Colonic mucosa (tissue), 4 donors: ENCODE measurements at regions not wholly inside any gene's neighbourhood (a gene's known extent, or its start where the extent isn't known, plus 50 kb on each side); places are given as distances from the start of the nearest gene placed in this dataset.

Experiments
- DNase-seq: peaks from one replicate; pipeline ENCODE4 v3.0.0-alpha.2; 2020
- H3K27ac ChIP-seq: fragments of 200-600 bp; one replicate; pipeline ENCODE4 v1.8.0; 2021
- H3K27me3 ChIP-seq: fragments of 200-600 bp; one replicate; pipeline ENCODE4 v1.8.0; 2021
- H3K36me3 ChIP-seq: fragments of 200-600 bp; one replicate; pipeline ENCODE4 v1.8.0; 2021
- H3K4me1 ChIP-seq: fragments of 200-600 bp; one replicate; pipeline ENCODE4 v1.8.0; 2021; ENCODE audit warnings: mild to moderate bottlenecking
- H3K4me3 ChIP-seq: fragments of 200-600 bp; one replicate; pipeline ENCODE4 v1.8.0; 2021
- H3K9ac ChIP-seq, 2 donors: one replicate each; pipeline ENCODE4 v1.7.0; 2013; ENCODE audit warnings: control low read depth in 2 of 2, low read depth in 2 of 2, low read length in 2 of 2
- H3K9me3 ChIP-seq: fragments of 200-600 bp; one replicate; pipeline ENCODE4 v1.8.0; 2021
- intact Hi-C: fragments of 100-400 bp; cut with DNase I; formaldehyde crosslinking; loops from one replicate; pipeline ENCODE4 v1.14.1; 2022
- TF ChIP-seq, protein P1 (sequence below): fragments of 200-600 bp; IDR thresholded peaks from one replicate; pipeline ENCODE4 v1.8.0; 2022; ENCODE audit warnings: antibody characterized with exemption, mild to moderate bottlenecking
- donor health status: healthy.
- donor health status: DM: no; HTN: no; CAD: no.
- donor health status: DM: no; HTN: no; CAD: no.

GRCh38 chr3:110184536-110184935 lies 847.2 kb upstream of the DPPA4 start:
- intact Hi-C loops: no loop called here
- Histone ChIP-seq H3K9me3 (no peaks in the 10 kb centered on the region), H3K4me1 (no peaks in the 10 kb centered on the region), H3K4me3 (no peak overlapping the region), H3K36me3 (no peaks in the 10 kb centered on the region), H3K9ac (no peak overlapping the region), H3K27ac (no peak overlapping the region), H3K27me3 (no peaks in the 10 kb centered on the region)
- DNase-seq: no peak
- TF ChIP-seq, protein P1, sequence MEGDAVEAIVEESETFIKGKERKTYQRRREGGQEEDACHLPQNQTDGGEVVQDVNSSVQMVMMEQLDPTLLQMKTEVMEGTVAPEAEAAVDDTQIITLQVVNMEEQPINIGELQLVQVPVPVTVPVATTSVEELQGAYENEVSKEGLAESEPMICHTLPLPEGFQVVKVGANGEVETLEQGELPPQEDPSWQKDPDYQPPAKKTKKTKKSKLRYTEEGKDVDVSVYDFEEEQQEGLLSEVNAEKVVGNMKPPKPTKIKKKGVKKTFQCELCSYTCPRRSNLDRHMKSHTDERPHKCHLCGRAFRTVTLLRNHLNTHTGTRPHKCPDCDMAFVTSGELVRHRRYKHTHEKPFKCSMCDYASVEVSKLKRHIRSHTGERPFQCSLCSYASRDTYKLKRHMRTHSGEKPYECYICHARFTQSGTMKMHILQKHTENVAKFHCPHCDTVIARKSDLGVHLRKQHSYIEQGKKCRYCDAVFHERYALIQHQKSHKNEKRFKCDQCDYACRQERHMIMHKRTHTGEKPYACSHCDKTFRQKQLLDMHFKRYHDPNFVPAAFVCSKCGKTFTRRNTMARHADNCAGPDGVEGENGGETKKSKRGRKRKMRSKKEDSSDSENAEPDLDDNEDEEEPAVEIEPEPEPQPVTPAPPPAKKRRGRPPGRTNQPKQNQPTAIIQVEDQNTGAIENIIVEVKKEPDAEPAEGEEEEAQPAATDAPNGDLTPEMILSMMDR: no peak

- Histone ChIP-seq H3K27me3 (no peaks in the 10 kb centered on the region), H3K9me3 (no peaks in the 10 kb centered on the region), H3K4me1 (no peaks in the 10 kb centered on the region), H3K9ac (no peak overlapping the region), H3K36me3 (no peaks in the 10 kb centered on the region), H3K27ac (no peak overlapping the region), H3K4me3 (no peak overlapping the region)
- DNase-seq: no peak
- intact Hi-C loops: no loop called here
- TF ChIP-seq, protein P1: no peak
Observed at GRCh38 chr3:110193074-110193473, 855.7 kb upstream of the DPPA4 start.

GRCh38 chr3:110198717-110199587 lies 861.6 kb upstream of the DPPA4 start:
- Histone ChIP-seq H3K27ac (no peak overlapping the region), H3K36me3 (no peaks in the 10 kb centered on the region), H3K4me1 (no peaks in the 10 kb centered on the region), H3K9ac (no peak overlapping the region), H3K4me3 (no peak overlapping the region), H3K27me3 (no peaks in the 10 kb centered on the region), H3K9me3 (no peaks in the 10 kb centered on the region)
- intact Hi-C loops: no loop called here
- no peak for DNase-seq
- TF ChIP-seq, protein P1: no peak

DNA sequence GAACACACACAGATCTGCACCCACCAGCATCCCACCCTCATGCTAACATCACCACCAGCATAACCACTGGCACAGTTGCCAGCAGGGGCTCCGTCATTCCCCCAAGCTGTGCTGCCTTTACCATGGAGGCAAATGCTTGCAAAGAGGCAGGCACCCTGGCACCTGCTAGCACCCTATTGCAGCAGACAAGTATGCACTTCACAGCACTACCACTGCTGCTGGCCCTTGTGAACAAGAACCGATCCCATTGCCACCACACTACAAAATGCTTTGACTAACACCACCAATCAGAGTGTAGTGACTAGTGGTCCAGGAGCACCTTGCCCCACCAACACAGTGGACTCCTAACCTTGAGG lies 862.2 kb upstream of the DPPA4 start:
- TF ChIP-seq, protein P1: no peak
- Histone ChIP-seq H3K9me3 (no peaks in the 10 kb centered on the region), H3K4me1 (no peaks in the 10 kb centered on the region), H3K9ac (no peak overlapping the region), H3K27me3 (no peaks in the 10 kb centered on the region), H3K27ac (no peak overlapping the region), H3K36me3 (no peaks in the 10 kb centered on the region), H3K4me3 (no peak overlapping the region)
- no peak for DNase-seq
- intact Hi-C loops: no loop called here

DNA sequence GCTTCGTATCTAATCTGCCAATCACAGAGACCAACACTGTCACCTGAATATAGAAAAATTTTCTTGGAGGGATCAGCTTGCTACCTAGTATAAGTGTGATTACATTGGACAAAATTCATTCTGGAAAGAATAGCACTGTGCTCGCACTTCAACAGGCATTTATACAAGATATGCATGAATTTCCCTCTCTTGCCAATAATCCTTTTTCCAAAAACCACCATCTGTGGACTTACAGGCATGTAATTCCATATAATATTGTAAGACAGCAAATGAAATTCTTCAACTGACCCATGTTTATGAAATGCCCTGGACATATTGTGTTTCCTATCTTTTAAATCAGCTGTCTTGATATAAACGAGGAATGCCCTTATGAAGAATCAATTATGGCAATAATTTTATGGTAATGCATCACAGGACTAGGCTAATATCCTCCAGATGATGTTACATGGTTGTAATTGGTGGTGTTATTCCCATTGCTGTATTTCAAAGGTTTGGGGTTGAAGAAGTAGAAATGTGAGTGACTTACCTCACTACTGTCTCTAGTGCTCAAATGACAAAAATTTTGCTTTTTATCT lies 861.4 kb upstream of the NECTIN3 start:
- TF ChIP-seq, protein P1: no peak
- intact Hi-C loops: no loop called here
- no peaks in the 10 kb centered on the region for H3K36me3 ChIP-seq
- no peak overlapping the region for H3K9ac ChIP-seq
- DNase-seq: no peak
- no peak overlapping the region for H3K4me3 ChIP-seq
- H3K9me3 ChIP-seq: no peaks in the 10 kb centered on the region
- H3K27ac ChIP-seq: no peak overlapping the region
- no peaks in the 10 kb centered on the region for H3K4me1 ChIP-seq
- no peaks in the 10 kb centered on the region for H3K27me3 ChIP-seq
